GM23338 (cell line): ENCODE measurements at regions not wholly inside any gene's neighbourhood (a gene's known extent, or its start where the extent isn't known, plus 50 kb on each side); places are given as distances from the start of the nearest gene placed in this dataset.

Source experiments
- CREB1 ChIP-seq: fragments of 250-450 bp; sonication (Bioruptor Pico); IDR thresholded peaks from 2 replicates; pipeline ENCODE4 v1.5.0; 2020; ENCODE audit warnings: low read depth, mild to moderate bottlenecking, moderate library complexity
- EZH2 ChIP-seq: fragments of 200-600 bp; sonication (generic); IDR thresholded peaks from one replicate; pipeline ENCODE4 v1.8.0; 2017; ENCODE audit warnings: antibody characterized with exemption, mild to moderate bottlenecking, low read depth; ENCODE audit not compliant: unreplicated experiment
- EZH2phosphoT487 ChIP-seq: fragments of 200-600 bp; sonication (generic); IDR thresholded peaks from one replicate; pipeline ENCODE4 v1.8.1; 2018; ENCODE audit warnings: antibody characterized with exemption; ENCODE audit not compliant: unreplicated experiment
- JUNB ChIP-seq: IDR thresholded peaks from one replicate; pipeline ENCODE4 v1.6.1; 2016; ENCODE audit warnings: antibody characterized with exemption; ENCODE audit not compliant: unreplicated experiment
- NANOG ChIP-seq: IDR thresholded peaks from 2 replicates; pipeline ENCODE4 v1.6.1; 2016; ENCODE audit warnings: antibody characterized with exemption, borderline replicate concordance
- POLR2AphosphoS5 ChIP-seq: IDR thresholded peaks from 2 replicates; pipeline ENCODE4 v1.6.1; 2016; ENCODE audit warnings: antibody characterized with exemption, low read depth
- STAT1 ChIP-seq: IDR thresholded peaks from one replicate; pipeline ENCODE4 v1.6.1; 2016; ENCODE audit warnings: antibody characterized with exemption; ENCODE audit not compliant: unreplicated experiment
- TF ChIP-seq, protein P1 (sequence below), 2 experiments: fragments of 200-600 bp in 1 of 2; sonication (generic) in 1 of 2; conservative IDR thresholded peaks; 2 replicates each; pipeline versions ENCODE4 v1.5.1 to v1.6.1; 2016 to 2017; ENCODE audit warnings: antibody characterized with exemption in 2 of 2, low read depth in 2 of 2, mild to moderate bottlenecking in 2 of 2, moderate library complexity in 1 of 2

DNA sequence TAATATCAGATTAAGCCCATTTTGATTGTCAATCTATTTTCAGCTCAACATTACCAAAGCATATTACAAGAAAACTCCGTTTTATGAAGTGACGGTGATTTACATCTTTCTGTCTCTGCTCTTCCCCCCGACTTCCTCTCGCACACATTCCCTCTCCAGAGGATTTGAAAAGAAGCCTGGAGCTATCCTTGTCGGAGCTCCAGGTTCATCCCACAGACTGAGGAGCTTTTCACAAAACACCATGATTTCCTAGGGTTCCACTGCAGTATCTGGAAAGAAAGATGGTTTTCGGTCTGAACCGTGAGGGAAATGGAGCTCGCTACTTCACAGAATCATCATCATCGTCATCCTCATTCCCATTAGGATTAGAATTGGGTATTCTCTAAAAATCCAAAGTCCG lies 655.5 kb upstream of the MGMT start:
- TF ChIP-seq EZH2 (no peak), JUNB (no peak), POLR2AphosphoS5 (no peak), CREB1 (CRISPR knock-in tag) (no peak), STAT1 (no peak), NANOG (no peak), EZH2phosphoT487 (no peak)
- TF ChIP-seq, protein P1, sequence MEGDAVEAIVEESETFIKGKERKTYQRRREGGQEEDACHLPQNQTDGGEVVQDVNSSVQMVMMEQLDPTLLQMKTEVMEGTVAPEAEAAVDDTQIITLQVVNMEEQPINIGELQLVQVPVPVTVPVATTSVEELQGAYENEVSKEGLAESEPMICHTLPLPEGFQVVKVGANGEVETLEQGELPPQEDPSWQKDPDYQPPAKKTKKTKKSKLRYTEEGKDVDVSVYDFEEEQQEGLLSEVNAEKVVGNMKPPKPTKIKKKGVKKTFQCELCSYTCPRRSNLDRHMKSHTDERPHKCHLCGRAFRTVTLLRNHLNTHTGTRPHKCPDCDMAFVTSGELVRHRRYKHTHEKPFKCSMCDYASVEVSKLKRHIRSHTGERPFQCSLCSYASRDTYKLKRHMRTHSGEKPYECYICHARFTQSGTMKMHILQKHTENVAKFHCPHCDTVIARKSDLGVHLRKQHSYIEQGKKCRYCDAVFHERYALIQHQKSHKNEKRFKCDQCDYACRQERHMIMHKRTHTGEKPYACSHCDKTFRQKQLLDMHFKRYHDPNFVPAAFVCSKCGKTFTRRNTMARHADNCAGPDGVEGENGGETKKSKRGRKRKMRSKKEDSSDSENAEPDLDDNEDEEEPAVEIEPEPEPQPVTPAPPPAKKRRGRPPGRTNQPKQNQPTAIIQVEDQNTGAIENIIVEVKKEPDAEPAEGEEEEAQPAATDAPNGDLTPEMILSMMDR (conservative IDR thresholded peaks at IDR 0.05; ENCODE audit: low read depth in 2 of 2): no peak
